8988T (cell line): ENCODE measurements at regions not wholly inside any gene's neighbourhood (a gene's known extent, or its start where the extent isn't known, plus 50 kb on each side); places are given as distances from the start of the nearest gene placed in this dataset.

Experiments used
- DNase-seq: peaks from one replicate; pipeline ENCODE4 v3.0.0; 2011

DNA sequence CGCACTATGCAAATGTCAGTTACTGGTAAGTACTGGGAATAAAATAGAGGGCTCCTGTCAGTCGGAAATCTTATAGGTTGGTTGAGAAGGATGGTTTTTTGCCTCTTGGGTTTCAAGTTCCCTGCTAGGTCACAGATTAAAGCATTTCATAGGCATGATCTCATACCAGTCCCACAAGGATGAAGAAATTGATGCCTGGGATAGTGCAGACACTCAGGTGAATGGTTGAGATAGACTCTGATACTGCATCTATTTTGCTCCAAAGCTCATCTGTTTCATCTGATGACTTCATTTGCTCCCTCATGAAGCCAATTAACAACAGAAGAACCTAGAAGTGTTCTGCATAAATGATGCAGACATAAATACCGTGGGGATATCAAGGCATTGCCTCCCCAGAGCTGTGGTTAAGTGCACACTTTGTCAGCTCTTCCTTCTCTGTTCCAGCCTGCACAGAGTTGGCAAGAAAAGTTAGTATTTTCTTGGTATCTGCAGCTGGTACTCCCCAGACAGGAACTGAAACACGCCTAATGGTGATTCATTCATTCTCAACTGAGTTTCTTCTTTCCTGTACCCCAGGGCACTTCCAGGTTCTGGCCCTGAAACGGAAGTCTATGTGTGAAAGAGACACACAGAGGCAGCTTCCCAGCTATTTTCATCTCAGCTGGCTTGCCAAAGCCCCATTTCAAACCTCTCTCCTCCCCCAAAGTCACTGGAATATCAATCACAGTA, 418.3 kb upstream of the SALL1 start:
- DNase-seq, result no peak

- no peak for DNase-seq
These were observed 416.8 kb upstream of the SALL1 start for GRCh38 chr16:51567911-51568310.

GRCh38 chr16:51565184-51565583, 414.1 kb upstream of the SALL1 start:
- no peak for DNase-seq

- DNase-seq, result no peak
These were observed 411.8 kb upstream of the SALL1 start for GRCh38 chr16:51562891-51563290.

DNA sequence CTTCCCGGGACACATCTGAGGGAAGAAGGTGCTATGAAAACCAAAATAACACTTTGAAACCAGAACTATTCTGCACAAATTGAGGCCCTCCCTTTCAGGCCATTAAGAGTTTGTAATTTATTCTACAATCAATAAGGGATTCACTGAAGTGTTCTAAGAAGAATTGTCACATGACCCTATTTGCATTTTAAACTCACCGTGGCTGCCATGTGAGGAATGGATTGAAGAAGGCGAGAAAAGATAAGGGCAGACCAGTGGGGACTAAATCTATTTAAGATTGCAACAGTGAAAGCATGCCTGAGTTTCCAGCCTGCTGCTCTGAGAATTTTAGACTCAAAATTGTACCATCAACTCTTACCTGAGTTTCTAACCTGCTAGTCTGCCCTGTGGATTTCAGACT, 408.8 kb upstream of the SALL1 start:
- no peak for DNase-seq

GRCh38 chr16:51557670-51558069, 406.6 kb upstream of the SALL1 start:
- DNase-seq, result no peak

DNA sequence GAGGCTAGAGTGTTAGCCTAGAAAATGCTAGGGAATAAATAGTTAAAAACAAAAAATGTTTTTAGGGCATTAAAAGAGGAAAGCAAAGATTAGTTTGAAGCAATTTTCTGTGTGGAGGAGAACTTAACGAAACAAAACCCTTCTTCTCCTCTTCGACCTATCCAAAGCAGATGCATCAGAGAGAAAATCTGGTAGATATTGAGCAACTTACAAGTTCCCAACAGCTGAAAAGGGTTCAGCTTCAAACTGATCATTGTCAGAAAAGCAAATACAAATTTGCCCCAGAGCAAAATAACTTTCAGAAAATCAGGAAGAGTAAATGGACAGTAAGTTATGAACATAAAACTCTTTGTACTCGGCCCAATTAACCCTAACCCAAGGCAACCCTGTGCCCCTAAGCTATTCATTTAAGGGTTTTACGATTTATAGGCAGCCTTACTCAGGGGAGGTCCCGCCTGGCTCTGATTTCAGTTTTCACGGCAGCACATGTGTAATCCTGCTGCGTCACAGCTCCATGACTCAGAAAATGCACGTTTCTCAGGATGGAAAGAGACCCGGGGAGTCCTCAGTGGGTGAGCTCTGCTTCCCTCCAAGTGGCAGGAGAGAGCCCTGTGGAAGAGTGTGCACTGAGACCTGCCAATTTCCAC, 405.7 kb upstream of the SALL1 start:
- DNase-seq, result no peak

GRCh38 chr16:51553910-51554309, 402.8 kb upstream of the SALL1 start:
- DNase-seq, result no peak

GRCh38 chr16:51553314-51553713, 402.2 kb upstream of the SALL1 start:
- DNase-seq, result no peak

DNA sequence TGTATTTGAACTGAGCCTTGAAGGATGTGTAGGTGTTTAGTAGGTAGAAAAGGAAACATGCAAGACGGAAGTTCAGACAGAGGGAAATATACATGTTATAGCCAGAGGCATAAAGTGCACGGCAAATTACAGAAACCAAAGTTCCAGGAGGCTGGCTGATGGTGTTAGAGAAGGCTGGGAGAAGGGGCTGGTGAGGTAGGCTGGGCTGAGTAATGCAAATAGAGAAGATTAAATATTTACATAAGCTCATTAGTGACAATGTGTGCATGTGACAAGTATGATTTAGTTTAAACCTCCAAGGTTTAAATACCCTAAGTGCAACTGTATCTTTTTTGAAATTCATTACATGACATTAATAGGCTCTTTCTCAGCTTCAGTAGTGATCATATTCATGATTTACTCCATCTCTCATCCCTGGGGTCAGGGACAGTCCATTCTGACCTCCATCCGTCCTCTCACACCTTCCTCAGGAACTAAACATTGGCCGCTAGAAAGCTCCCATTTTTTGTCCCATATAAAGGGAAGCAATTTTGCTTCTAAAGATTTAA, 399.8 kb upstream of the SALL1 start:
- DNase-seq, result no peak

GRCh38 chr16:51549836-51550235, 398.8 kb upstream of the SALL1 start:
- no peak for DNase-seq

DNA sequence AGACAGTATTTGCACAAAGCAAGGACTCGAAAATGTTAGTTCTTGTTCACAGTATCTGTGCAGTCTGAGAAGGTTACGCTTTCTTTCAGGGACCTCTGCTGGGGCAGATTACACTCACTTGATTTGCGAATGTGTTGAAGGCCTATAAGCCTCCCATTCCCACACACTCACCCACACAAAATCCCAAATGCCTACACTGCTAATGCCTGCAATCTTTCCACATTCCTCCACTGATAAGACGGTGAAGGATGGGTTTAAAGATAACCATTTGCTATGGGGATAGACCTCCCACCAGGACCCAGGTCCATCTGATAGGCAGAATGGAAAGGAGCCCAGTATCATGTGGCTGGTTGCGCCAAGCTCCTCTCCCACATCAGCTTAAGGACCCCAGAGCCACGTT, 394.9 kb upstream of the SALL1 start:
- no peak for DNase-seq

DNA sequence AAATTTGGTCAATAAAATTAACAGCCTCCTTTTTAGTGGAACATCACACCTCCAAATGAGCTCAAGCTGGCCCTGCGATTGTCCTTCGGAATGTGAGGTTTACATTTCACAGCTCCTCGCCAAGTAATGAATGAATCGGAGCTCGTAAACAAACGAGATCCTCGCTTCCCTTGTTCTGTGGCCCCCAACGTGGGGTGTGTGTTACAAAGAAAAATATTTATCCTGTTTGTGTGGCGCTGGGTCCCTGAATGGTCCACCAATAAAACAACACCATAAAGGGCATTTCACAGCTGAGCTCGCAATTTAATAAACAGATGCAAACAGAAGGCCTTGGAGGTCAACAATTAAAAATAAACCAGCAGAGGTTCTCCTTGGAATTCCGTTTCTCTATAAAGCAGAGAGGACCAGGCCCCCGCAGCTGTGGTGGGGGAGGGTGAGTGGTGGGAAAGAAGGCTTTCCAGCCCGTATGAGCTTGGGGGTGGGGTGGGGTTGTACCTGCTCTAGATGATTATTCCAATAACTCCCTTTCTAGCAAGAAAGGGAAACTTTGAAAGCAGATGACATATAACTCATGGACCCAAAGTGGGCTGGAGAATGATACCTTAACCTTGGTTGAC, 393.9 kb upstream of the SALL1 start:
- DNase-seq, result no peak

DNA sequence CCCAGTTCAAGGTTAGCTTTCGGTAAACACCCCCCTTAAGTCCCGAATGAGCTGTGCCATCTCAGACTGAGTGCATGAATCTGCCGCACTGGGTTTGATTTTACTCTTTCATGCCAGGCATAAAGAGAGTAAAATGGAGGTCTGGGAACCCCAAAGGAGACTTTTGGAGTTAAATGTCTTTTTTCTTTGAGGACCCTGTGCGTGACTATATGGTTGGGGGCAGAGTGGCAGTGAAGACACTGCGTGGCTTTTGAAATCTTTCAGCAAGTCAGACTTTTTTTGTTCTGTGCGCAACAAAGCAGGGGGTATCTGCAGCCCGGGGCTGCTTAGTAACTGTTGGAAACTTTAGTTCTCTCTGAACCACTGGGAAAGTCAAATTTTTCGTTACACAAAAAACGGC, 392.9 kb upstream of the SALL1 start:
- DNase-seq, result no peak

DNA sequence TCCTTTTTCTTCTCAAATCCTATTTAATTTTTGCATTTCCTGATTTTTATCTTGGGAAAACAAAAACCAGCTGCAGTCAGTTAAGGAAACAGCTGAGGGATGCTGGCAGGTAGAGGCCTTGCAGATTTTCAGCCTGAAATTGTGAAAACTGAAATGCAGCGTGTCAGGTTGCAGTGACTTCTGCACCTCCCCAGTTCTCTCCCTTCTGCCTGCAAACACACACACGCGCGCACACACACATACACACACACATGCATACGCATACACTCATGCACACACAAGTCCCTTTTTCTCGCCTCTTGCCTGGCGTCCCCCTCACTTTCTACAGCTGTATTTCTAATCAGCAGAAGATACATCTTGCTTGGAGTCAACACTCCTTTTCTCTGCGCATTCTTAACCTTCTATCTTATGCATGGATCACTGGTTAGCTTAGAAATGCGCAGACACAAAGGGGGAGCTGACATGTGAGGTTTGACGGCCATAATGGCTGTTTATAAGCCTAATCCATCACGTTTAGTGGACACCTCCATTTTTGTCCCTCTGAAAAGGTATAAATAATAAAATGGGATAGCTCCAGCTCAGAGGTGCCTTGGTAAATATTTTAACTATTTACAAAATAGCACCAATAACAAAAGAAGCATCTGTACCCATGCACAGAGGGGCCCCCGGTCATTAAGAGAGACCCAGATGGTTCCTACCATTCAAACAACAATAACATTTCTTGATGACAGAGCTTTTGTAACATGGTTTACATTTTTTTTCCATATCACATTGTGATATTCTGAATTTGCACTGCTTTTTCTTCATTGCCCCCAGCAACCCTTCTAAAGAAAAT, 392.1 kb upstream of the SALL1 start:
- DNase-seq, result no peak

DNA sequence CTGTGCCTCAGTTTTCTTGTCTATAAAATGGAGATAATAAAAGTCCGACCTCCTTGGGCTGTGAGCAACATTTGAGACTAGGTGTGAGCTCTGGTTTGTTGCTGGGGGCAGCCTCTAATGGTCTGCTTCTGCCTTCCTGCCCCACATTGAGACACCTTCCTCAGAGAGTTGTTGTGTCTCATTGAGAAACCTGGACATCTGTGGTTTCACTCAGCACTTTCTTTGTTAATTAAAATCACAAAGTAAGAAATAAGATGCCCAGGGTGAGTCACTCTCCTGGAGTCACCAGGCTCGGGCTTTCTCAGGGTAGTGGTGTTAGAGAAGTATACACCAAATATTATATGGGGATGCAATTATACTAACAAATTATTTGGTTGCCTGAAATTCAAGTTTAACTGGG, 389.2 kb upstream of the SALL1 start:
- no peak for DNase-seq

GRCh38 chr16:51538707-51539498, 387.8 kb upstream of the SALL1 start:
- no peak for DNase-seq

DNA sequence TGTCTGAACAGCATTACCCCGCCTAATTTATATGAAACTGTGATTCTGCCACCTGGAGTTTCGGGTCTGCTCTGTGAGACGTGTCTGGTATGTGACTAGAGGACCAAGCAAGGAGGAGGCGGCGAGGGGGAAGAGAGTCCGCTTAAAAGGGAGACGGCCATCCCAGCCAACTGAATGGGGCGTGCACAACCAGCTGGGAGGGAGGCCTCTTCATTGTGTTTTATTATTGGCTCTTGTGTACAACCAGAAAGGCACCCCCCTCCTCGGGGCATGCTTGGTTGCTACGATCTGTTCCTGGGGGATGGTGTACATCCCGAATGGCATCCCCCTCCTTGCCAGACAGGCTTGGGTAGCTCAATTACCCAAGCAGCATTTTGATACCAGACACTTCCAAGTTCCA, 384.5 kb upstream of the SALL1 start:
- DNase-seq, result no peak

DNA sequence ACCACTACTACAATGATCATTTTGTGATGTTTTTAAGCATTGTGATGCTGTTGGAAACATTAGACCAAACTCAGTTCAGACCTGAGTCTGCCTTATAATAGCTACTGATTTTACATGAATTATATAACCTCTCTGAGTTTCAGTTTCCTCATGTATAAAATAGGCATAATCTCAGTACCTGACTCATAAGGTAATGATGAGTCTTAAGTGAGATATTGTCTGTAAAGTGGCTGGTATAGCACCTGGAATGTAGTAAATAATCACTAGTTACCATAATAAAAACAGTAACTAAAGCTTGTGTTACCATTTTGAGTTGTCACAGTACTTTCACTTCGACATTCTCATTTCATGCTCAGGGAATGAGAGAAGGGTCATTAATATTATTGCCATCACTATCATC, 381.5 kb upstream of the SALL1 start:
- no peak for DNase-seq

DNA sequence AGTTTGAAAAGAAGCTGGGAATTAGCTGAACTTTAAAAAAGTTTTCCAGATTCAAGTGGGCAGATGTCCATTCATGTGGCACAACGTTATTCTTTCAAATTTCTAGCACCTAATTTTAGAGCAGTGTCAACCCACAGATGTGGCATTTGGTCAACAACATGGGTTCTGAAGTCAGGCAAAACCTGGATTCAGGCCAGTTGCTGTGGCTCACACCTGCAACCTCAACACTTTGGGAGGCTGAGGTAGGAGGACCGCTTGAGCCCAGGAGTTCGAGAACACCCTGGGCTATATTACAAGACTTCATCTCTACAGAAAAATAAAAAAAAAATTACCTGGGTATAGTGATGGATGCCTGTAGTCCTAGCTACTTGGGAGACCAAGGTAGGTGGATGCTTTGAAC, 380.2 kb upstream of the SALL1 start:
- no peak for DNase-seq

DNA sequence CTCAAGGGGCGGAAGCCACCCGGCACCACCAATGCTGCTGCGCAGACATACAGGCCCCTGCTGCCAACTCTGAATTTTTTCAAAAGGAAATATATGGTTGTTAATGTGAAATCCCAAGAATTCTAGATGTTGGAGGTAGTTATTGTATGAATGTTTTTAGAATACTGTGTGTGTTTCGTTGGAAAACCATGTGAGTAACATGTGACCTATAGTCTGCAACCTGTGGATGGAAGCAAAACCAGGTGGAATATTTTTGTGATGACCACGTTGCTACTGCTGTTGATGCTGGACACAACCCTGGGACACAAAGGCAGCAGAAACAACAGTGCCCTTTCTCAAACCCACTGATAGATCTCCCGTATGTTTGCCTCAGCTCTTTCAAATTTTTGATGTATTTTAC, 376.3 kb upstream of the SALL1 start:
- no peak for DNase-seq

- no peak for DNase-seq
These were observed 375.6 kb upstream of the SALL1 start for GRCh38 chr16:51526621-51527020.
